HG02642 (cell line): ENCODE measurements at regions not wholly inside any gene's neighbourhood (a gene's known extent, or its start where the extent isn't known, plus 50 kb on each side); places are given as distances from the start of the nearest gene placed in this dataset.

ENCODE experiments used
- ATAC-seq: cut with Tn5 transposase; IDR thresholded peaks from one replicate; pipeline ENCODE4 v1.9.1; 2021; ENCODE audit warnings: mild to moderate bottlenecking; ENCODE audit not compliant: unreplicated experiment, poor library complexity

GRCh38 chr4:178320003-178320402 is 877.8 kb upstream of the AGA start:
- no peak for ATAC-seq

DNA sequence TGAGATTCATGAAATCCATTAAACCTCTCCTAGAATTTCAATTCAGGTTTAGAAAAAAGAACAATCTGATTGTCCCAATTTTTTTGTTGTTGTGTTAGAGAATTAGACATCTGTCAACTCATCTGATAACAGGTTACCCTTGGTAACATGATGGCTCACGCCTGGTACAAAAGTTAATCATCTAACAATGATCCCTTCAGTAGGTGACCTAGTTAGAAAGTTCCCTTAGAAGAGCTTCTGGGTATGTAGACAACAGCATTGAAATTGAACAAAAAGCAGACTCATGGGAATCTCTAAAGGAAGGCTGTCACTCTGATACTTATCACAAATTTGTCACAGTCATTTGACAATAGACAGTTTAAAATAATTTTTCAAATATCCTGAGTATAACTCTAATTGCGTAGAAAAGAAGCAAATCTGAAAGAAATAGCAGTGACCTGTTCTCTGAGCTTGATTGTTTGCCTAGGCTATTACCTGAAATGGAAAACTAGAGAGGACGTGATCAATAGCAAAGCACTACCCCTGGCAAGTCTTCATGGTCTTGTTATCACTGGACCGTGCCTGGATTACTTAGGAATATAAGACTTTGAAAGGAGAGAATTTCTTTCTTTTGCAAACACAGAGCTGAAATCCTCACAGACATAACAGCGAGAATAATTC is 880.4 kb upstream of the AGA start:
- no peak for ATAC-seq

GRCh38 chr4:178329226-178329872 is 887.1 kb upstream of the AGA start:
- no peak for ATAC-seq

DNA sequence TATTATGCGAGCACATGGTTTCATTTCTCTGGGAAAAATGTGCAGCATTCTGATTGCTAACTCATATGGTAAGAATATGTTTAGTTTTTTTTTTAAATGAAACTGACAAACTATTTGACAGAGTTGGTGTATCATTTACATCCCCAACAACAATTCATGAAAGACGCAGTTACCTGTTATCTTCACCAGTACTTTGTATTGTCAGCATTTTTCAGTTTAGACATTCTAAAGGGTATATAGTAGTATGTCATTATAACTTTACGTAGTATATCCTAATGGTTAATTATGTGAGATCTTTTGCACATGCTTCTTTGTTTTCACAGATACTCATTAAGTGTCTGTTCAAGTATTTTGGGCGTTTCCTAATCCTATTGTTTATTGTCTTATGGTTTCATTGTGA is 891.1 kb upstream of the AGA start:
- ATAC-seq: no peak

- no peak for ATAC-seq
Observed at GRCh38 chr4:178339769-178340168, 897.5 kb upstream of the AGA start.

- no peak for ATAC-seq
Observed at GRCh38 chr4:178340468-178340867, 898.2 kb upstream of the AGA start.

- ATAC-seq: no peak
Observed at GRCh38 chr4:178344096-178344495, 901.9 kb upstream of the AGA start.

- ATAC-seq: no peak
Observed at GRCh38 chr4:178347111-178347510, 904.9 kb upstream of the AGA start.

GRCh38 chr4:178349601-178350000 is 907.4 kb upstream of the AGA start:
- ATAC-seq: no peak

DNA sequence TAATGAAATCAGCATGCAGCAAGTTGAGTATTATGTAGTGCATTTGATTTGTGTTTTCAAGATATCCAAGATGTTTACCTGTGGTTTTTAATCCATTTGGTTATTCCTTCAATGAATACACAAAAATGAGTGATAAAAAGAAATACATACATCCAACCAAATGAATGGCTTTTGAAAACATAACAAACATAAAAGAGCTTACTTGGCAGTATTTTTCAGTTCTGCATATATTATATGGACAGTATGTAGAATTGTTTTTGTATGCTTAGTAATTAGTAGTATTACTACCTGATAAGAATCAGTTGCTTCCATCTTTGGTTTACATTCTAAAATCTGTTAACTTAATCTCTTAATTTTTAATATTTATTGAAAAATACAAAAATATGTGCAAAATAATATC is 908.9 kb upstream of the AGA start:
- no peak for ATAC-seq

GRCh38 chr4:178356725-178357124 is 914.5 kb upstream of the AGA start:
- ATAC-seq: no peak

DNA sequence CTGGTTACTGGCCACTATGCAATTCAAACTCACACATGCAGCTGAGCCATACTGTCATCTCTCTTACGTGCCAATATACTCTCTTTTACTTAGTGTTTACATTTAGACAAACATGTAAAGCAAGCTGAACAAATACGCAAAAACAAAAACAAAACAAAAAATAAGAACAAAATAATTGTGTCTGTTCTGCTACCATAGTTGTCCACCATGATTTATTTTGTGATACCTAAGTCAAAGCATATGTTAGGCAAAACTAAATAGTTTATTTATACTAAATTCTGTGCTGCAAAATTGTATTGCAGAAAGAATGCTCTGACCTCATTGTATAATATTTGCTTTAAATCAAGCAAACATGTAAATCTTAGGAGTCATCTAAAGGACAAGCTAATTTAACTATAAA is 943.2 kb upstream of the AGA start:
- ATAC-seq: no peak

DNA sequence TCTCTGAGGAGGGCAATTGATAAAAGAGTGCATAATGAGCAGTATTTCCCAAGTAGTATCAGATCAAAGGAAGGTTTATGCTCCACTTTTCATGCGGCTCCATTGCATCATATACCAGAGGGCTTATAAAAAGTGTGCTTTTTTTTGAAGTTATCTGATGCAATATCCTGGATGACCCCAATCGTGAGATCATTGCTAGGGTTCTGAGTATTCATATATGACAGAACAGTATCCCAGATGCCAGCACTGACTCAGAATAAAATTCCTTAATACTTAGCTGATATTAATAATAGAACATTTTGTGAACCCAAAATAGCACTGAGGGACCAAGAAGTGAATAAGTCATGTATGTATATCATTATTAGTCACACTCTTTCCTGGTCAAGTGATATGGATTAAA is 945.5 kb upstream of the AGA start:
- ATAC-seq: no peak

- ATAC-seq: no peak
Observed at GRCh38 chr4:178395798-178396197, 953.6 kb upstream of the AGA start.

- ATAC-seq: no peak
Observed at GRCh38 chr4:178412455-178412854, 970.2 kb upstream of the AGA start.

- ATAC-seq: no peak
Observed at GRCh38 chr4:178414042-178414441, 971.8 kb upstream of the AGA start.

GRCh38 chr4:178414881-178415446 is 972.7 kb upstream of the AGA start:
- no peak for ATAC-seq

DNA sequence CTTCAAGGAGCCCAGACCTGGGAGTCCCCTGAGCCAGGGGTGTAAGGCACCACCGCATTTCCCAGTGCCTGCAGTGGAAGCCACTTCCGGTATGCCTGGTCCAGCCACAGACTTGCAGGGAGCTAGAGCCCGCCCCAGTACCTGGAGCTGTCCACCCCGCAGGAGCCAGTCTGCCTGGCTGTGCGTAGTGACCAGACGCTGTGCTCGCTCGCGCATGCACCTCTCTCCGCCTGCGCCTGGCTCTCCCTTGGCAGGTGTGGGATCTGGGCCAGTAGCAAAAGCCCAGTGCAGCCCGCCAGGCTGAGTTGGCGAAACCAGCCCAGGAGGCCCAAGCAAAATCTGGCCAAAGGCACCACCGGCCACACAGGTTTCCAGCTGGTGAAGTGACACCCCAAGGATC is 973.7 kb upstream of the AGA start:
- ATAC-seq: no peak

- ATAC-seq: no peak
Observed at GRCh38 chr4:178423366-178423765, 981.1 kb upstream of the AGA start.

GRCh38 chr4:178426871-178427270 is 984.6 kb upstream of the AGA start:
- ATAC-seq: no peak

DNA sequence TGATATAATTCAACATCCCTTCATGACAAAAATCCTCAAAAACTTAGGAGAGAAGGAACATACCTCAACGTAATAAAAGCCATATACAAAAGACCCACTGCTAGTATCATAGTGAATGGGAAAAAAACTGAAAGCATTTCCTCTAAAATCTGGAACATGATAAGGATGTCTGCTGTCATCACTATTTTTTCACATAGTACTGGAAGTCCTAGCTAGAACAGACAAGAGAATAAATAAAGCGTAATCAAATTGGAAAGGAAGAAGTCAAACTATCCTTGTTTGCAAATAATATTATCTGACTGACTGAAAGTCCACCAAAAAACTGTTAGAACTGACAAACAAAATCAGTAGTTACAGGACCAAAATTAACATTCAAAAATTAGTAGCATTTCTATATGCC is 985.4 kb upstream of the AGA start:
- no peak for ATAC-seq
